K562 (cell line): ENCODE measurements at regions not wholly inside any gene's neighbourhood (a gene's known extent, or its start where the extent isn't known, plus 50 kb on each side); places are given as distances from the start of the nearest gene placed in this dataset.

Experiments
- ARID3A ChIP-seq: IDR thresholded peaks from 2 replicates; pipeline ENCODE4 v1.6.1; 2012; ENCODE audit warnings: low read depth, low read length, improper control_type of control experiment, borderline replicate concordance
- CCNT2 ChIP-seq: IDR thresholded peaks from 2 replicates; pipeline ENCODE4 v1.6.1; 2011; ENCODE audit warnings: borderline replicate concordance, low read depth, mild to moderate bottlenecking, moderate library complexity, mixed read lengths, low read length; ENCODE audit not compliant: insufficient read length; ENCODE audit errors: extremely low read depth
- ETV5 ChIP-seq: sonication (generic); formaldehyde crosslinking; IDR thresholded peaks from 2 replicates; pipeline ENCODE4 v1.4.0; 2020; ENCODE audit warnings: low read depth, mild to moderate bottlenecking, missing genetic modification reagents
- FOSL1 ChIP-seq: fragments of 200-800 bp; sonication (Bioruptor generic); conservative IDR thresholded peaks from 2 replicates; pipeline ENCODE4 v1.6.1; 2016; ENCODE audit warnings: missing genetic modification characterization, missing compliant biosample characterization
- FOXM1 ChIP-seq, 2 experiments: fragments of 450-650 bp in 1 of 2; sonication (generic) in 1 of 2; formaldehyde crosslinking in 1 of 2; IDR thresholded peaks; 2 replicates each; pipeline versions ENCODE4 v1.6.1 to v1.9.0; 2017 to 2022; ENCODE audit warnings: low read depth in 2 of 2, mild to moderate bottlenecking in 2 of 2, missing genetic modification reagents in 1 of 2, moderate library complexity in 1 of 2
- GTF3C2 ChIP-seq: IDR thresholded peaks from 3 replicates; pipeline ENCODE4 v1.6.1; 2011; ENCODE audit warnings: borderline replicate concordance, mild to moderate bottlenecking, moderate library complexity; ENCODE audit not compliant: insufficient read length; ENCODE audit errors: extremely low read depth
- MCM2 ChIP-seq: fragments of 450-650 bp; IDR thresholded peaks from 2 replicates; pipeline ENCODE4 v1.6.1; 2017; ENCODE audit warnings: low read depth, mild to moderate bottlenecking
- MNT ChIP-seq, 2 experiments: fragments of 450-650 bp; conservative IDR thresholded peaks; 2 replicates each; pipeline ENCODE4 v1.6.1; 2017; ENCODE audit warnings: mild to moderate bottlenecking in 2 of 2, moderate library complexity in 2 of 2
- MTA3 ChIP-seq: fragments of 450-650 bp; formaldehyde crosslinking; IDR thresholded peaks from 2 replicates; pipeline ENCODE4 v1.6.1; 2017; ENCODE audit warnings: mild to moderate bottlenecking, borderline replicate concordance
- MYNN ChIP-seq, 2 experiments: sonication (generic); formaldehyde crosslinking in 1 of 2; IDR thresholded peaks; 2 replicates each; pipeline versions ENCODE4 v1.5.0 to v1.6.1; 2016 to 2020; ENCODE audit warnings: antibody characterized with exemption in 1 of 2, missing genetic modification reagents in 1 of 2
- NCOA1 ChIP-seq: fragments of 450-650 bp; IDR thresholded peaks from 2 replicates; pipeline ENCODE4 v1.6.1; 2016; ENCODE audit warnings: low read depth
- NEUROD1 ChIP-seq: fragments of 150-350 bp; IDR thresholded peaks from 2 replicates; pipeline ENCODE4 v1.6.1; 2014; ENCODE audit warnings: borderline replicate concordance, low read length, low read depth; ENCODE audit not compliant: partially characterized antibody
- NFIC ChIP-seq: fragments of 450-650 bp; IDR thresholded peaks from 2 replicates; pipeline ENCODE4 v1.6.1; 2017; ENCODE audit warnings: mild to moderate bottlenecking, inconsistent platforms
- NR1H2 ChIP-seq: sonication (generic); formaldehyde crosslinking; IDR thresholded peaks from 2 replicates; pipeline ENCODE4 v1.4.0; 2020; ENCODE audit warnings: mild to moderate bottlenecking, missing genetic modification reagents
- PYGO2 ChIP-seq: fragments of 450-650 bp; IDR thresholded peaks from 2 replicates; pipeline ENCODE4 v1.6.1; 2016; ENCODE audit warnings: mild to moderate bottlenecking, missing genetic modification characterization, moderate library complexity, missing compliant biosample characterization
- RBM25 ChIP-seq: fragments of 200-400 bp; formaldehyde crosslinking; IDR thresholded peaks from 2 replicates; pipeline ENCODE4 v1.6.1; 2018; ENCODE audit warnings: low read length, low read depth, moderate library complexity; ENCODE audit not compliant: severe bottlenecking
- RCOR1 ChIP-seq, 2 experiments: IDR thresholded peaks; 2 replicates each; pipeline ENCODE4 v1.6.1; 2012; ENCODE audit warnings: low read depth in 2 of 2, low read length in 2 of 2, borderline replicate concordance in 1 of 2, improper control_type of control experiment in 1 of 2
- STAT5A ChIP-seq: IDR thresholded peaks from 2 replicates; pipeline ENCODE4 v1.6.1; 2012; ENCODE audit warnings: low read length, inconsistent platforms, borderline replicate concordance
- ZFP36 ChIP-seq: fragments of 150-350 bp; IDR thresholded peaks from 2 replicates; pipeline ENCODE4 v1.6.1; 2018; ENCODE audit warnings: low read length, low read depth; ENCODE audit not compliant: partially characterized antibody
- ZFX ChIP-seq: sonication (generic); formaldehyde crosslinking; IDR thresholded peaks from 2 replicates; pipeline ENCODE4 v1.8.0; 2022; ENCODE audit warnings: mild to moderate bottlenecking, missing genetic modification reagents, moderate library complexity
- ZNF175 ChIP-seq: fragments of 200-800 bp; sonication (Bioruptor generic); IDR thresholded peaks from 2 replicates; pipeline ENCODE4 v1.6.1; 2016; ENCODE audit warnings: low read depth, mild to moderate bottlenecking, missing genetic modification characterization, missing compliant biosample characterization
- ZNF24 ChIP-seq: fragments of 450-650 bp; IDR thresholded peaks from 2 replicates; pipeline ENCODE4 v1.6.1; 2016
- ZNF384 ChIP-seq: IDR thresholded peaks from 2 replicates; pipeline ENCODE4 v1.6.1; 2012; ENCODE audit warnings: low read depth, low read length, improper control_type of control experiment

- peak; percentile 85 for TF ChIP-seq FOSL1 (tag)
- TF ChIP-seq CCNT2: peak; percentile 94
- TF ChIP-seq MYNN (IDR thresholded peaks at IDR 0.05): peak; percentile 51; the same call in 1 of the 2 replicates
- TF ChIP-seq MYNN (CRISPR knock-in tag; IDR thresholded peaks at IDR 0.05): no peak
- TF ChIP-seq ARID3A: peak; percentile 46; the same call in 1 of the 2 replicates
- peak; percentile 83 for TF ChIP-seq RBM25
- TF ChIP-seq MTA3: peak; percentile 39; the same call in 1 of the 2 replicates
- TF ChIP-seq MCM2: no peak
- peak; percentile 85; the same call in 1 of the 2 replicates for TF ChIP-seq ZNF175 (CRISPR knock-in tag)
- peak; percentile 79; the same call in 1 of the 2 replicates for TF ChIP-seq NCOA1
- TF ChIP-seq NFIC: peak; percentile 92
- TF ChIP-seq RCOR1 (IDR thresholded peaks at IDR 0.05; ENCODE audit: borderline replicate concordance in 1 of 2, low read depth in 2 of 2, low read length in 2 of 2): peak in 1 of 2 experiments; percentile 90; a peak in 2 of 4 replicates
- TF ChIP-seq ETV5: no peak
- TF ChIP-seq ZFX (CRISPR knock-in tag): no peak
- TF ChIP-seq GTF3C2: no peak
- TF ChIP-seq ZFP36: peak; percentile 91
- peak; percentile 70 for TF ChIP-seq NEUROD1
- peak in 1 of 2 experiments; percentile 48; a peak in 3 of 4 replicates for TF ChIP-seq MNT (conservative IDR thresholded peaks at IDR 0.05)
- 0 out of 2 replicates have a peak, but pooled peaks have one; percentile 21 for TF ChIP-seq PYGO2 (tag)
- peak; percentile 97 for TF ChIP-seq STAT5A
- peak; percentile 97 for TF ChIP-seq FOXM1 (IDR thresholded peaks at IDR 0.05; ENCODE audit: low read depth)
- no peak for TF ChIP-seq FOXM1 (CRISPR knock-in tag; IDR thresholded peaks at IDR 0.05; ENCODE audit: low read depth)
- TF ChIP-seq ZNF384: no peak
- TF ChIP-seq NR1H2 (CRISPR knock-in tag): no peak
- TF ChIP-seq ZNF24: peak; percentile 55; the same call in 1 of the 2 replicates
These were observed 89.7 kb upstream of the TRPC4 start (continued) for GRCh38 chr13:37959284-37959683.
